ENCODE measurements at regions not wholly inside any gene's neighbourhood (a gene's known extent, or its start where the extent isn't known, plus 50 kb on each side); places are given as distances from the start of the nearest gene placed in this dataset.

DNA sequence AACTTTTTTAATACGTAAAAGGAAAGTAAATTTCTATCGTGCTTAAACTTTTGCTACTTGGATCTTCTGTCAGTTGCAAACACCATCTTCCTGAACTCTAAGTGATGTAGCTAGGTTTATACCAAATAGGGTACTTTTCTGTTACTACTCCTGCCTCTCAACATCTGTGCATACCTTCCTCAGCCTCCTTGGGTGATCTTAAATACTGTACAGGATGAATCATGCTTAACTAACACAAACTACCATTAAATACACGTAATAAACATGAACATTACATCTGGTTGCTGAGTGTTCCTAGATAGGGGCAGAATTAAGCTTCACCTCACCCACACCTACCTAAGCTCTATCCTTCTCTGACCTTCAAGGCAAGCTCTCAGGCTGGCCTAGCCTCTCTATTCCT, 398.0 kb downstream of the TXNL1 start:
- in situ Hi-C loops (cut with MboI): no loop called here
- FAIRE-seq (no peak), DNase-seq (ENCODE audit: low read depth, low spot score) (no peak), ATAC-seq (no peak)
- Histone ChIP-seq H3K27me3 (replicated peaks in 1 of 2; ENCODE audit: control insufficient read depth in 2 of 2, insufficient read depth in 2 of 2, low read length in 1 of 2) (no peaks in the 10 kb centered on the region), H3K4me1 (ENCODE audit: control insufficient read depth, insufficient read depth, low read length) (peaks cover 8% of the 10 kb centered on the region; the same call in 1 of the 2 replicates), H4K20me1 (ENCODE audit: control insufficient read depth, insufficient read depth) (no peaks in the 10 kb centered on the region), H3K9ac (ENCODE audit: control insufficient read depth, insufficient read depth, low read length) (no peak overlapping the region), H2AFZ (ENCODE audit: control insufficient read depth, low read depth, low read length) (no peak overlapping the region), H3K9me3 (replicated peaks; ENCODE audit: control insufficient read depth, insufficient read depth, low read length) (no peaks in the 10 kb centered on the region), H3K4me3 (no peak overlapping the region), H3K27ac (ENCODE audit: control insufficient read depth, insufficient read depth) (no peak overlapping the region), H3K4me2 (ENCODE audit: control insufficient read depth, insufficient read depth) (no peak overlapping the region), H3K79me2 (ENCODE audit: control insufficient read depth, insufficient read depth, low read length) (no peaks in the 10 kb centered on the region), H3K36me3 (ENCODE audit: control insufficient read depth in 2 of 2, insufficient read depth in 2 of 2, low read length in 1 of 2) (no peaks in the 10 kb centered on the region)
- intact Hi-C loops (cut with micrococcal nuclease; ENCODE audit: unreplicated experiment): no loop called here
- SMC1A ChIA-PET (ENCODE audit: uncharacterized antibody, unreplicated experiment): interaction anchor here (0.9 to 1.8 kb wide), 4 partner anchors 12 to 246 kb away, joined by 3 to 5 read pairs (median 4); no protein-coding TSS in a partner anchor
- CTCF ChIA-PET: interaction anchor here (1.1 kb wide), 1 partner anchor 163 kb away, joined by 4 read pairs; no protein-coding TSS in a partner anchor
- POLR2A ChIA-PET: interaction anchor here (0.7 kb wide), 1 partner anchor 13 kb away, joined by 3 read pairs; no protein-coding TSS in a partner anchor
- RAD21 ChIA-PET (ENCODE audit: unreplicated experiment): interaction anchor here (0.6 kb wide), 1 partner anchor 1021 kb away, joined by 5 read pairs; no protein-coding TSS in a partner anchor
- no TSS peak for BruUV-seq (replicated peaks)
- 64% methylated on average over 3 of the region's 3 CpGs for WGBS (ENCODE audit: insufficient coverage, insufficient replicate concordance, low lambda C conversion rate, missing lambda C conversion rate)
- TF ChIP-seq CHD2 (IDR thresholded peaks at IDR 0.05; ENCODE audit: borderline replicate concordance, low read depth, low read length) (no peak), CTCF (IDR thresholded peaks at IDR 0.05 in 2 of 3, conservative IDR thresholded peaks at IDR 0.05 in 1 of 3; ENCODE audit: control insufficient read depth in 2 of 3, extremely low read depth in 1 of 3, insufficient read depth in 1 of 3, low read depth in 3 of 3, low read length in 3 of 3) (no peak), ATF3 (IDR thresholded peaks at IDR 0.05; ENCODE audit: borderline replicate concordance, extremely low read depth, low read depth, low read length) (no peak), YY1 (IDR thresholded peaks at IDR 0.05; ENCODE audit: low read depth, low read length) (no peak), EED (IDR thresholded peaks at IDR 0.05; ENCODE audit: low read depth) (no peak), STAT1 (conservative IDR thresholded peaks at IDR 0.05) (no peak), ESRRA (IDR thresholded peaks at IDR 0.05; ENCODE audit: low read length) (no peak), JUND (IDR thresholded peaks at IDR 0.05; ENCODE audit: low read depth, low read length) (no peak), BHLHE40 (IDR thresholded peaks at IDR 0.05; ENCODE audit: borderline replicate concordance in 1 of 2, low read depth in 2 of 2, low read length in 1 of 2) (no peak), HCFC1 (IDR thresholded peaks at IDR 0.05; ENCODE audit: low read length) (no peak), RAD51 (IDR thresholded peaks at IDR 0.05) (no peak), SUZ12 (IDR thresholded peaks at IDR 0.05; ENCODE audit: unreplicated experiment) (no peak), GATAD2B (conservative IDR thresholded peaks at IDR 0.05; ENCODE audit: low read depth) (no peak), ZSCAN29 (IDR thresholded peaks at IDR 0.05) (no peak)
- TF ChIP-seq, protein P1, sequence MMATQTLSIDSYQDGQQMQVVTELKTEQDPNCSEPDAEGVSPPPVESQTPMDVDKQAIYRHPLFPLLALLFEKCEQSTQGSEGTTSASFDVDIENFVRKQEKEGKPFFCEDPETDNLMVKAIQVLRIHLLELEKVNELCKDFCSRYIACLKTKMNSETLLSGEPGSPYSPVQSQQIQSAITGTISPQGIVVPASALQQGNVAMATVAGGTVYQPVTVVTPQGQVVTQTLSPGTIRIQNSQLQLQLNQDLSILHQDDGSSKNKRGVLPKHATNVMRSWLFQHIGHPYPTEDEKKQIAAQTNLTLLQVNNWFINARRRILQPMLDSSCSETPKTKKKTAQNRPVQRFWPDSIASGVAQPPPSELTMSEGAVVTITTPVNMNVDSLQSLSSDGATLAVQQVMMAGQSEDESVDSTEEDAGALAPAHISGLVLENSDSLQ (IDR thresholded peaks at IDR 0.05): no peak
- TF ChIP-seq, protein P2, sequence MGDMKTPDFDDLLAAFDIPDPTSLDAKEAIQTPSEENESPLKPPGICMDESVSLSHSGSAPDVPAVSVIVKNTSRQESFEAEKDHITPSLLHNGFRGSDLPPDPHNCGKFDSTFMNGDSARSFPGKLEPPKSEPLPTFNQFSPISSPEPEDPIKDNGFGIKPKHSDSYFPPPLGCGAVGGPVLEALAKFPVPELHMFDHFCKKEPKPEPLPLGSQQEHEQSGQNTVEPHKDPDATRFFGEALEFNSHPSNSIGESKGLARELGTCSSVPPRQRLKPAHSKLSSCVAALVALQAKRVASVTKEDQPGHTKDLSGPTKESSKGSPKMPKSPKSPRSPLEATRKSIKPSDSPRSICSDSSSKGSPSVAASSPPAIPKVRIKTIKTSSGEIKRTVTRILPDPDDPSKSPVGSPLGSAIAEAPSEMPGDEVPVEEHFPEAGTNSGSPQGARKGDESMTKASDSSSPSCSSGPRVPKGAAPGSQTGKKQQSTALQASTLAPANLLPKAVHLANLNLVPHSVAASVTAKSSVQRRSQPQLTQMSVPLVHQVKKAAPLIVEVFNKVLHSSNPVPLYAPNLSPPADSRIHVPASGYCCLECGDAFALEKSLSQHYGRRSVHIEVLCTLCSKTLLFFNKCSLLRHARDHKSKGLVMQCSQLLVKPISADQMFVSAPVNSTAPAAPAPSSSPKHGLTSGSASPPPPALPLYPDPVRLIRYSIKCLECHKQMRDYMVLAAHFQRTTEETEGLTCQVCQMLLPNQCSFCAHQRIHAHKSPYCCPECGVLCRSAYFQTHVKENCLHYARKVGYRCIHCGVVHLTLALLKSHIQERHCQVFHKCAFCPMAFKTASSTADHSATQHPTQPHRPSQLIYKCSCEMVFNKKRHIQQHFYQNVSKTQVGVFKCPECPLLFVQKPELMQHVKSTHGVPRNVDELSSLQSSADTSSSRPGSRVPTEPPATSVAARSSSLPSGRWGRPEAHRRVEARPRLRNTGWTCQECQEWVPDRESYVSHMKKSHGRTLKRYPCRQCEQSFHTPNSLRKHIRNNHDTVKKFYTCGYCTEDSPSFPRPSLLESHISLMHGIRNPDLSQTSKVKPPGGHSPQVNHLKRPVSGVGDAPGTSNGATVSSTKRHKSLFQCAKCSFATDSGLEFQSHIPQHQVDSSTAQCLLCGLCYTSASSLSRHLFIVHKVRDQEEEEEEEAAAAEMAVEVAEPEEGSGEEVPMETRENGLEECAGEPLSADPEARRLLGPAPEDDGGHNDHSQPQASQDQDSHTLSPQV (IDR thresholded peaks at IDR 0.05): no peak
